ENCODE measurements at regions not wholly inside any gene's neighbourhood (a gene's known extent, or its start where the extent isn't known, plus 50 kb on each side); places are given as distances from the start of the nearest gene placed in this dataset.

- DNase-seq: no peak
- intact Hi-C loops (cut with DNase I): no loop called here
These were observed 478.0 kb downstream of the BRINP1 start for GRCh38 chr9:118891213-118891612.

- intact Hi-C loops (cut with DNase I): no loop called here
- DNase-seq: peak in 5 of 42 donors; percentile 1 to 38 (median 4)
These were observed 472.8 kb downstream of the BRINP1 start for GRCh38 chr9:118896324-118897000.

GRCh38 chr9:118918180-118918579 is 451.1 kb downstream of the BRINP1 start:
- no peak for DNase-seq
- intact Hi-C loops (cut with DNase I): no loop called here

GRCh38 chr9:118928722-118929121 is 440.5 kb downstream of the BRINP1 start:
- DNase-seq: no peak
- intact Hi-C loops (cut with DNase I): no loop called here

- DNase-seq: no peak
- intact Hi-C loops (cut with DNase I): no loop called here
These were observed 439.9 kb downstream of the BRINP1 start for GRCh38 chr9:118929287-118929686.

GRCh38 chr9:118931941-118932340 is 437.3 kb downstream of the BRINP1 start:
- intact Hi-C loops (cut with DNase I): no loop called here
- no peak for DNase-seq

GRCh38 chr9:118938581-118938980 is 430.7 kb downstream of the BRINP1 start:
- intact Hi-C loops (cut with DNase I): no loop called here
- DNase-seq: no peak

- intact Hi-C loops (cut with DNase I): no loop called here
- no peak for DNase-seq
These were observed 428.8 kb downstream of the BRINP1 start for GRCh38 chr9:118940473-118940872.

GRCh38 chr9:118946669-118947068 is 422.6 kb downstream of the BRINP1 start:
- intact Hi-C loops (cut with DNase I): no loop called here
- no peak for DNase-seq

- intact Hi-C loops (cut with DNase I): no loop called here
- no peak for DNase-seq
These were observed 414.4 kb downstream of the BRINP1 start for GRCh38 chr9:118954857-118955256.

- intact Hi-C loops (cut with DNase I): no loop called here
- no peak for DNase-seq
These were observed 411.6 kb downstream of the BRINP1 start for GRCh38 chr9:118957585-118957984.

- intact Hi-C loops (cut with DNase I): no loop called here
- no peak for DNase-seq
These were observed 409.9 kb downstream of the BRINP1 start for GRCh38 chr9:118959366-118959765.

GRCh38 chr9:118961857-118962256 is 407.4 kb downstream of the BRINP1 start:
- peak in 12 of 42 donors; percentile 3 to 70 (median 12) for DNase-seq
- intact Hi-C loops (cut with DNase I): no loop called here

- intact Hi-C loops (cut with DNase I): no loop called here
- no peak for DNase-seq
These were observed 406.8 kb downstream of the BRINP1 start for GRCh38 chr9:118962426-118962825.

GRCh38 chr9:118963674-118964073 is 405.6 kb downstream of the BRINP1 start:
- DNase-seq: no peak
- intact Hi-C loops (cut with DNase I): no loop called here

GRCh38 chr9:118967901-118968300 is 401.3 kb downstream of the BRINP1 start:
- DNase-seq: no peak
- intact Hi-C loops (cut with DNase I): no loop called here

GRCh38 chr9:118975736-118976135 is 393.5 kb downstream of the BRINP1 start:
- intact Hi-C loops (cut with DNase I): no loop called here

GRCh38 chr9:118976160-118976559 is 393.1 kb downstream of the BRINP1 start:
- intact Hi-C loops (cut with DNase I): no loop called here
- DNase-seq: no peak

More at GRCh38 chr9:118975736-118976135, 393.5 kb downstream of the BRINP1 start:
- no peak for DNase-seq

GRCh38 chr9:118984607-118985006 is 384.6 kb downstream of the BRINP1 start:
- no peak for DNase-seq
- intact Hi-C loops (cut with DNase I): no loop called here

- intact Hi-C loops (cut with DNase I): no loop called here
- no peak for DNase-seq
These were observed 383.4 kb downstream of the BRINP1 start for GRCh38 chr9:118985851-118986250.

- intact Hi-C loops (cut with DNase I): no loop called here
- DNase-seq: no peak
These were observed 382.1 kb downstream of the BRINP1 start for GRCh38 chr9:118987167-118987566.

GRCh38 chr9:118990949-118991348 is 378.3 kb downstream of the BRINP1 start:
- intact Hi-C loops (cut with DNase I): no loop called here
- no peak for DNase-seq

All from head of caudate nucleus (tissue), 42 donors.